ENCODE measurements at regions not wholly inside any gene's neighbourhood (a gene's known extent, or its start where the extent isn't known, plus 50 kb on each side); places are given as distances from the start of the nearest gene placed in this dataset.

DNA sequence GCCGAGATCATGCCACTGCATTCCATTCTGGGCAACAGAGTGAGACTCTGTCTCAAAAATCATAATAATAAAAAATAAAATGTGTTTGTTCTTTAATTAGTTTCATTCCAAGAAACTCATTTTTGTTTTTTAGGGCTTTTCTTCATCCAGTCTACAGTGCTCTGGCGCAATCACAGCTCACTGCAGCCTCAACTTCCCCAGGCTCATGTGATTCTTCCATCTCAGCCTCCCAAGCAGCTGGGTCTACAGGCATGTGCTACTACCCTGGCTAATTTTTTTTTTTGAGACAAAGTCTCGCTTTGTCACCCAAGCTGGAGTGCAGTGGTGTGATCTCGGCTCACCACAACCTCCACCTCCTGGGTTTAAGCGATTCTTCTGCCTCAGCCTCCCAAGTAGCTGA, 143.6 kb upstream of the JARID2 start:
- Histone ChIP-seq H3K9me2 (replicated peaks; ENCODE audit: insufficient read depth, low read length) (no peaks in the 10 kb centered on the region), H3K9me3 (ENCODE audit: insufficient read depth, low read length) (no peaks in the 10 kb centered on the region), H3K79me2 (ENCODE audit: insufficient read depth, low read length) (no peaks in the 10 kb centered on the region), H3F3A (ENCODE audit: insufficient read depth) (no peaks in the 10 kb centered on the region), H3K27ac (ENCODE audit: low read depth, low read length) (no peak overlapping the region), H4K20me1 (ENCODE audit: low read depth, low read length) (no peaks in the 10 kb centered on the region), H2AFZ (ENCODE audit: low read depth, low read length, severe bottlenecking) (no peak overlapping the region), H3K36me3 (ENCODE audit: low read length) (no peaks in the 10 kb centered on the region), H3K4me2 (ENCODE audit: low read depth, low read length, poor library complexity, severe bottlenecking) (no peak overlapping the region), H3K27me3 (ENCODE audit: low read length) (0 out of 2 replicates have a peak, but pooled peaks cover 2% of the 10 kb centered on the region), H3K9ac (ENCODE audit: low read length) (no peak overlapping the region), H3K4me3 (ENCODE audit: insufficient read depth, low read length, poor library complexity, severe bottlenecking) (no peak overlapping the region)
- TF ChIP-seq EZH2phosphoT487 (conservative IDR thresholded peaks at IDR 0.05; ENCODE audit: low read length): no peak
- TF ChIP-seq, protein P1, sequence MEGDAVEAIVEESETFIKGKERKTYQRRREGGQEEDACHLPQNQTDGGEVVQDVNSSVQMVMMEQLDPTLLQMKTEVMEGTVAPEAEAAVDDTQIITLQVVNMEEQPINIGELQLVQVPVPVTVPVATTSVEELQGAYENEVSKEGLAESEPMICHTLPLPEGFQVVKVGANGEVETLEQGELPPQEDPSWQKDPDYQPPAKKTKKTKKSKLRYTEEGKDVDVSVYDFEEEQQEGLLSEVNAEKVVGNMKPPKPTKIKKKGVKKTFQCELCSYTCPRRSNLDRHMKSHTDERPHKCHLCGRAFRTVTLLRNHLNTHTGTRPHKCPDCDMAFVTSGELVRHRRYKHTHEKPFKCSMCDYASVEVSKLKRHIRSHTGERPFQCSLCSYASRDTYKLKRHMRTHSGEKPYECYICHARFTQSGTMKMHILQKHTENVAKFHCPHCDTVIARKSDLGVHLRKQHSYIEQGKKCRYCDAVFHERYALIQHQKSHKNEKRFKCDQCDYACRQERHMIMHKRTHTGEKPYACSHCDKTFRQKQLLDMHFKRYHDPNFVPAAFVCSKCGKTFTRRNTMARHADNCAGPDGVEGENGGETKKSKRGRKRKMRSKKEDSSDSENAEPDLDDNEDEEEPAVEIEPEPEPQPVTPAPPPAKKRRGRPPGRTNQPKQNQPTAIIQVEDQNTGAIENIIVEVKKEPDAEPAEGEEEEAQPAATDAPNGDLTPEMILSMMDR (IDR thresholded peaks at IDR 0.05; ENCODE audit: insufficient read depth, low read length, poor library complexity, severe bottlenecking): no peak

DNA sequence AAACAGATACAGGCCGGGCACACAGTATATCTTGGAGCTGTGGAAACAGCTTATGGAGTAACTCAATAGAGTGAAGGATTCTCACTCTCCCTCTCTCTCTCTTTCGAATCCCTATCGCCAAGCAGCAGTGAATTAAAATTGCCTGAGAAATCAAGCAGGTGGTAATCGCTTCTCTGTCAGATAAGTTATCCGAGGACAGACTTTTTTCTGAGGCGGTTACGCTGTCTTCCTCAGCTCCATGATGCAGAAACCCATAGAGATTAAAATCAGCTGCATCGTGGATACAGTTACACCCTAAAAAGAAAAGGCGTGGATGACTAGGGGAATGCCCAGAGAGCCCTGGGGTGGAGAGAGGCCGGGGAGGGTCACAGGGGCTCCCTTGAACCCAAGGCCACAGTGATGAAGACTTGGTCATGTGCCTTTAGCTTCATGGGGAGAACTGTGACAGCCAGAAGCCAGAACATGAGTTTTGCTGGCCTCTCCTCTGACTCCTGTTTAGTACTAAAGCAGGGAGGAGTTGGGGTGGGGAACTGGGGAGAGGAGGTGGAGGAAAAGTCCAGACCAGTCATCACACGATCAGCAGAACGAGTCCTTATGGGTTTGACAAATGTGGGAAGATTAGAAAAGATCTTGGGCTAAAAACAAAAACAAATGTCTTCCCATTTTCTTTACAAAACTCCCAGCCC, 138.8 kb upstream of the JARID2 start:
- no peak overlapping the region for H2AFZ ChIP-seq (ENCODE audit: low read depth, low read length, severe bottlenecking)
- no peaks in the 10 kb centered on the region for H3K9me3 ChIP-seq (ENCODE audit: insufficient read depth, low read length)
- no peaks in the 10 kb centered on the region for H3K9me2 ChIP-seq (replicated peaks; ENCODE audit: insufficient read depth, low read length)
- H3K4me2 ChIP-seq (ENCODE audit: low read depth, low read length, poor library complexity, severe bottlenecking): no peak overlapping the region
- H3K9ac ChIP-seq (ENCODE audit: low read length): no peak overlapping the region
- no peaks in the 10 kb centered on the region for H3K36me3 ChIP-seq (ENCODE audit: low read length)
- no peak overlapping the region for H3K27ac ChIP-seq (ENCODE audit: low read depth, low read length)
- H3K4me3 ChIP-seq (ENCODE audit: insufficient read depth, low read length, poor library complexity, severe bottlenecking): no peak overlapping the region
- no peaks in the 10 kb centered on the region for H3F3A ChIP-seq (ENCODE audit: insufficient read depth)
- H3K27me3 ChIP-seq (ENCODE audit: low read length): 0 out of 2 replicates have a peak, but pooled peaks cover 3% of the 10 kb centered on the region
- H4K20me1 ChIP-seq (ENCODE audit: low read depth, low read length): no peaks in the 10 kb centered on the region
- TF ChIP-seq EZH2phosphoT487 (conservative IDR thresholded peaks at IDR 0.05; ENCODE audit: low read length): no peak
- TF ChIP-seq, protein P1 (IDR thresholded peaks at IDR 0.05; ENCODE audit: insufficient read depth, low read length, poor library complexity, severe bottlenecking): no peak
- no peaks in the 10 kb centered on the region for H3K79me2 ChIP-seq (ENCODE audit: insufficient read depth, low read length)

DNA sequence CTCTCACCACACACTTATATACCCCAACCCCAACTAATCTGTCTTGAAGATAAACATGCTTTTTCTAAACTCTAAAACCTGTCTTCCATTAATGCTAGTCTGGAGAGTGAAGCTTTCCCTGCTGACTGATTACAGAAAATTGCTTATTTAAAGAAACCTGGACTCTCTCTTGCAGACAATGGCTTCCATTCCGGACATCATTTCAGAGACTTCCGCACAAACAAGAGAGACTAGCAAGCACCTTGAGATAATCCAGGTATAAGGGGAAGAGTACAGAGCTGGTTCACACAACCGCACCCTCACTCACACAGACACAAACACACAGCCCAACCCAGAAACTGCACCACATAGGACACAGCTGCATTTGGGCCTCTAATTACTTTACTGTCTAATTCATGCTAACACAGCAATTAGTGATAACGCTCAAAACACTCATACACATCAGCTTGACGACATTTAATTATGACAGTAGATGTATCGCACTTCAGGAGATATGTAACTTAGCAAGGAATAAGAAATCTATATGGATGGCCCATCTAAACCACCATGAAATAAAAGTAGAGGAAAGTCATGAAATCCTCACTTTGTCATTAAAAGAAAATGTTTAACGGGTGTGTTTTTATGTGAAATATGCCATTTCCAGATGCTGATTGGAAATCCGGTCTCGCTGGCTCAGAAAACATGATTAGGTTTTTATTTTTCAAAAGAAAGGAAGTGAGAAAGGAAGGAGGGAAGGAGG, 138.1 kb upstream of the JARID2 start:
- Histone ChIP-seq H3K27me3 (ENCODE audit: low read length) (0 out of 2 replicates have a peak, but pooled peaks cover 3% of the 10 kb centered on the region), H3K79me2 (ENCODE audit: insufficient read depth, low read length) (no peaks in the 10 kb centered on the region), H3K36me3 (ENCODE audit: low read length) (no peaks in the 10 kb centered on the region), H3F3A (ENCODE audit: insufficient read depth) (no peaks in the 10 kb centered on the region), H3K9me3 (ENCODE audit: insufficient read depth, low read length) (no peaks in the 10 kb centered on the region), H3K9ac (ENCODE audit: low read length) (no peak overlapping the region), H3K9me2 (replicated peaks; ENCODE audit: insufficient read depth, low read length) (no peaks in the 10 kb centered on the region), H2AFZ (ENCODE audit: low read depth, low read length, severe bottlenecking) (no peak overlapping the region), H4K20me1 (ENCODE audit: low read depth, low read length) (no peaks in the 10 kb centered on the region), H3K27ac (ENCODE audit: low read depth, low read length) (no peak overlapping the region), H3K4me3 (ENCODE audit: insufficient read depth, low read length, poor library complexity, severe bottlenecking) (no peak overlapping the region), H3K4me2 (ENCODE audit: low read depth, low read length, poor library complexity, severe bottlenecking) (no peak overlapping the region)
- TF ChIP-seq EZH2phosphoT487 (conservative IDR thresholded peaks at IDR 0.05; ENCODE audit: low read length): no peak
- TF ChIP-seq, protein P1 (IDR thresholded peaks at IDR 0.05; ENCODE audit: insufficient read depth, low read length, poor library complexity, severe bottlenecking): no peak
